ENCODE measurements at regions not wholly inside any gene's neighbourhood (a gene's known extent, or its start where the extent isn't known, plus 50 kb on each side); places are given as distances from the start of the nearest gene placed in this dataset.

- TF ChIP-seq NR1H2 (CRISPR knock-in tag; IDR thresholded peaks at IDR 0.05; ENCODE audit: borderline replicate concordance, low read depth) (no peak), MYNN (CRISPR knock-in tag; IDR thresholded peaks at IDR 0.05; ENCODE audit: low read depth) (no peak), ZNF703 (CRISPR knock-in tag; IDR thresholded peaks at IDR 0.05; ENCODE audit: borderline replicate concordance) (no peak), ZNF142 (CRISPR knock-in tag; IDR thresholded peaks at IDR 0.05) (no peak), ETS1 (CRISPR knock-in tag; IDR thresholded peaks at IDR 0.05) (no peak), RAD21 (CRISPR knock-in tag; IDR thresholded peaks at IDR 0.05) (no peak), ZNF256 (CRISPR knock-in tag; conservative IDR thresholded peaks at IDR 0.05) (no peak), SAFB2 (CRISPR knock-in tag; IDR thresholded peaks at IDR 0.05; ENCODE audit: borderline replicate concordance, low read depth) (no peak), EZH2 (conservative IDR thresholded peaks at IDR 0.05; ENCODE audit: low read depth, low read length) (no peak), ZSCAN25 (CRISPR knock-in tag; IDR thresholded peaks at IDR 0.05) (no peak), YY1 (IDR thresholded peaks at IDR 0.05; ENCODE audit: insufficient read depth, insufficient replicate concordance, low read depth, low read length) (no peak), GMEB2 (CRISPR knock-in tag; IDR thresholded peaks at IDR 0.05; ENCODE audit: low read depth) (no peak)
Observed at GRCh38 chrX:63466690-63467089, 115.6 kb upstream of the SPIN4 start (continued).

All from HepG2 (cell line).